HCT116 (cell line): ENCODE measurements at regions not wholly inside any gene's neighbourhood (a gene's known extent, or its start where the extent isn't known, plus 50 kb on each side); places are given as distances from the start of the nearest gene placed in this dataset.

ENCODE experiments used
- ATAC-seq: fragments of 200-7000 bp; cut with Tn5 transposase; 2 replicates; pipeline ENCODE4 v1.9.1; 2020; ENCODE audit warnings: mild to moderate bottlenecking, moderate library complexity
- BruUV-seq: library from RNA; stranded (reverse); fragments of 400-500 nt; replicated peaks from 2 replicates; lab custom pipeline; 2021; lab: Mats Ljungman, UMichigan
- CTCF ChIA-PET: fragments of 300-600 bp; sonication (Branson Sonifier 250); formaldehyde crosslinking; loops from one replicate; lab custom pipeline; 2021; ENCODE audit warnings: antibody characterized with exemption; lab: Charles Lee
- POLR2A ChIA-PET: fragments of 300-600, 350-600 bp; sonication (Branson Sonifier 250); formaldehyde crosslinking; loops from one replicate; lab custom pipeline; 2021; ENCODE audit warnings: antibody characterized with exemption; lab: Charles Lee
- RAD21 ChIA-PET, 2 experiments: fragments of 300-600 bp; sonication (Branson Sonifier 250); formaldehyde crosslinking; loops; one replicate each; lab custom pipeline; 2023; ENCODE audit warnings: low total read pairs in 2 of 2; ENCODE audit not compliant: uncharacterized antibody in 2 of 2, unreplicated experiment in 2 of 2, low non-redundant PET in 1 of 2; lab: Charles Lee
- DNase-seq: peaks from one replicate; pipeline ENCODE4 v3.0.0-alpha.2; 2010; ENCODE audit warnings: low read depth, low spot score
- H2AFZ ChIP-seq: fragments of 200-600 bp; shearing (Covaris generic), sonication (generic); 2 replicates; pipeline ENCODE4 v1.6.1; 2017; ENCODE audit warnings: low read depth, mixed run types, mixed read lengths, antibody characterized with exemption, low read length; ENCODE audit not compliant: poor library complexity, severe bottlenecking
- H3K27ac ChIP-seq: 2 replicates; pipeline ENCODE4 v1.5.1; 2012; ENCODE audit warnings: low read depth, low read length
- H3K27me3 ChIP-seq: fragments of 200-600 bp; sonication (generic); 2 replicates; pipeline ENCODE4 v1.6.1; 2016; ENCODE audit warnings: mixed run types, low read length, mixed read lengths; ENCODE audit not compliant: insufficient read depth
- H3K36me3 ChIP-seq, 2 experiments: fragments of 200-500 bp in 1 of 2; fragments of 200-600 bp in 1 of 2; sonication (Bioruptor generic) in 1 of 2; sonication (generic) in 1 of 2; 2 replicates each; pipeline versions ENCODE4 v1.5.1 to v1.6.1; 2014 to 2016; ENCODE audit warnings: low read length in 2 of 2, inconsistent platforms in 1 of 2, mixed read lengths in 1 of 2, mixed run types in 1 of 2; ENCODE audit not compliant: insufficient read depth in 2 of 2, control insufficient read depth in 1 of 2
- H3K4me1 ChIP-seq, 2 experiments: fragments of 200-600 bp in 1 of 2; sonication (generic) in 1 of 2; 2 replicates each; pipeline versions ENCODE4 v1.5.1 to v1.6.1; 2012 to 2017; ENCODE audit warnings: low read length in 2 of 2, inconsistent platforms in 1 of 2, mild to moderate bottlenecking in 1 of 2, mixed read lengths in 1 of 2, mixed run types in 1 of 2, moderate library complexity in 1 of 2; ENCODE audit not compliant: insufficient read depth in 2 of 2, control insufficient read depth in 1 of 2
- H3K4me2 ChIP-seq: fragments of 200-600 bp; sonication (generic); 2 replicates; pipeline ENCODE4 v1.6.1; 2017; ENCODE audit warnings: mixed run types, low read length, mixed read lengths
- H3K4me3 ChIP-seq, 2 experiments: fragments of 200-600 bp in 1 of 2; sonication (generic) in 1 of 2; replicated peaks in 1 of 2; 2 replicates each; pipeline ENCODE4 v1.5.1; 2011 to 2016; ENCODE audit warnings: low read length in 2 of 2, control low read depth in 1 of 2, low read depth in 1 of 2, mild to moderate bottlenecking in 1 of 2, mixed read lengths in 1 of 2, mixed run types in 1 of 2
- H3K79me2 ChIP-seq: fragments of 200-600 bp; sonication (generic); 2 replicates; pipeline ENCODE4 v1.6.1; 2017; ENCODE audit warnings: mild to moderate bottlenecking, mixed run types, low read length, moderate library complexity, mixed read lengths; ENCODE audit not compliant: insufficient read depth
- H3K9ac ChIP-seq: fragments of 200-600 bp; sonication (generic); 2 replicates; pipeline ENCODE4 v1.6.1; 2016; ENCODE audit warnings: low read length, mixed read lengths
- H3K9me2 ChIP-seq: fragments of 200-600 bp; sonication (generic), shearing (Covaris generic); 2 replicates; pipeline ENCODE4 v1.6.1; 2017; ENCODE audit warnings: mixed run types, mild to moderate bottlenecking, moderate library complexity; ENCODE audit not compliant: insufficient read depth
- H3K9me3 ChIP-seq, 2 experiments: fragments of 200-500 bp in 1 of 2; fragments of 200-600 bp in 1 of 2; sonication (Bioruptor generic) in 1 of 2; sonication (generic) in 1 of 2; 2 replicates each; pipeline ENCODE4 v1.6.1; 2014 to 2017; ENCODE audit warnings: low read length in 2 of 2, mixed read lengths in 2 of 2, inconsistent platforms in 1 of 2, low read depth in 1 of 2, mild to moderate bottlenecking in 1 of 2, mixed run types in 1 of 2, moderate library complexity in 1 of 2; ENCODE audit not compliant: control insufficient read depth in 1 of 2, insufficient read depth in 1 of 2
- H4K20me1 ChIP-seq: fragments of 200-600 bp; sonication (generic), shearing (Covaris generic); 2 replicates; pipeline ENCODE4 v1.6.1; 2017; ENCODE audit warnings: mixed run types, mild to moderate bottlenecking, moderate library complexity; ENCODE audit not compliant: insufficient read depth
- CBX3 ChIP-seq: IDR thresholded peaks from 2 replicates; pipeline ENCODE4 v1.6.1; 2012; ENCODE audit warnings: low read depth
- RAD21 ChIP-seq: IDR thresholded peaks from 2 replicates; pipeline ENCODE4 v1.6.1; 2012; ENCODE audit warnings: low read depth, mild to moderate bottlenecking
- REST ChIP-seq: IDR thresholded peaks from 2 replicates; pipeline ENCODE4 v1.6.1; 2012; ENCODE audit warnings: low read depth
- SIN3A ChIP-seq: IDR thresholded peaks from 2 replicates; pipeline ENCODE4 v1.6.1; 2012; ENCODE audit warnings: low read depth
- SP1 ChIP-seq: IDR thresholded peaks from 2 replicates; pipeline ENCODE4 v1.6.1; 2012; ENCODE audit warnings: low read depth
- TCF7L2 ChIP-seq: IDR thresholded peaks from 2 replicates; pipeline ENCODE4 v1.7.0; 2011; ENCODE audit warnings: borderline replicate concordance, inconsistent platforms; ENCODE audit not compliant: insufficient read depth, insufficient read length; ENCODE audit errors: extremely low read depth
- intact Hi-C: fragments of 100-400 bp; cut with micrococcal nuclease; formaldehyde crosslinking; loops from 2 replicates; pipeline ENCODE4 v1.10.0; 2022
- TF ChIP-seq, protein P1 (sequence below): IDR thresholded peaks from 2 replicates; pipeline ENCODE4 v1.6.1; 2011; ENCODE audit warnings: mild to moderate bottlenecking, low read length, moderate library complexity; ENCODE audit not compliant: insufficient replicate concordance; ENCODE audit errors: extremely low read depth

DNA sequence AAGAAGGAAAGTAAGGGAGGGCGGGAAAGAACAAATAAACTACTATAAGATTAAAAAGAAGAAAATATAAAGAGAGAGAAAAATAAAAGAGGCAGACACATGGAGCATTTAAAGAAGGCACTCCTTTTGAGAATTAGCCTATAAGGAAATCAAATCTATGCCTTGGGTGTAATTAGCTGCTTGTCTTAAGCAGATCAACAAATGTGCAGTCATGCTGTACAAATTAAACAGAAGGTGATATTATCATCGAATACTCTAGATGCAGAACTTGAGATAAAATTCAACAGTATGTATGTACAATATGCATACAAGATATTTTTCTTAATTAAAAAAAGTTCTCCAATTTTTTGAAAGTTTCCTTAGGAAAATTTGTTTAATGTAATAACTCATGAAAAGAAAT is 623.0 kb upstream of the CHORDC1 start (continued):
- TF ChIP-seq REST: no peak

GRCh38 chr11:90845126-90845525 is 622.3 kb upstream of the CHORDC1 start:
- POLR2A ChIA-PET: no interaction called here
- Histone ChIP-seq H3K79me2 (no peaks in the 10 kb centered on the region), H3K4me1 (no peaks in the 10 kb centered on the region), H3K4me3 (no peak overlapping the region), H3K36me3 (no peaks in the 10 kb centered on the region), H3K27me3 (no peaks in the 10 kb centered on the region), H3K27ac (no peak overlapping the region), H3K9me3 (no peaks in the 10 kb centered on the region; a peak in 1 of 4 replicates), H2AFZ (no peak overlapping the region), H3K9me2 (no peaks in the 10 kb centered on the region), H4K20me1 (no peaks in the 10 kb centered on the region), H3K4me2 (no peak overlapping the region), H3K9ac (no peak overlapping the region)
- intact Hi-C loops: no loop called here
- no peak for DNase-seq
- CTCF ChIA-PET: no interaction called here
- ATAC-seq: no peak
- no TSS peak for BruUV-seq
- RAD21 ChIA-PET: no interaction called here
- TF ChIP-seq SP1 (no peak), TCF7L2 (no peak), CBX3 (no peak), SIN3A (no peak), RAD21 (no peak)
- TF ChIP-seq, protein P1, sequence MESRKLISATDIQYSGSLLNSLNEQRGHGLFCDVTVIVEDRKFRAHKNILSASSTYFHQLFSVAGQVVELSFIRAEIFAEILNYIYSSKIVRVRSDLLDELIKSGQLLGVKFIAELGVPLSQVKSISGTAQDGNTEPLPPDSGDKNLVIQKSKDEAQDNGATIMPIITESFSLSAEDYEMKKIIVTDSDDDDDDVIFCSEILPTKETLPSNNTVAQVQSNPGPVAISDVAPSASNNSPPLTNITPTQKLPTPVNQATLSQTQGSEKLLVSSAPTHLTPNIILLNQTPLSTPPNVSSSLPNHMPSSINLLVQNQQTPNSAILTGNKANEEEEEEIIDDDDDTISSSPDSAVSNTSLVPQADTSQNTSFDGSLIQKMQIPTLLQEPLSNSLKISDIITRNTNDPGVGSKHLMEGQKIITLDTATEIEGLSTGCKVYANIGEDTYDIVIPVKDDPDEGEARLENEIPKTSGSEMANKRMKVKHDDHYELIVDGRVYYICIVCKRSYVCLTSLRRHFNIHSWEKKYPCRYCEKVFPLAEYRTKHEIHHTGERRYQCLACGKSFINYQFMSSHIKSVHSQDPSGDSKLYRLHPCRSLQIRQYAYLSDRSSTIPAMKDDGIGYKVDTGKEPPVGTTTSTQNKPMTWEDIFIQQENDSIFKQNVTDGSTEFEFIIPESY: no peak
